ENCODE measurements at regions not wholly inside any gene's neighbourhood (a gene's known extent, or its start where the extent isn't known, plus 50 kb on each side); places are given as distances from the start of the nearest gene placed in this dataset.

DNA sequence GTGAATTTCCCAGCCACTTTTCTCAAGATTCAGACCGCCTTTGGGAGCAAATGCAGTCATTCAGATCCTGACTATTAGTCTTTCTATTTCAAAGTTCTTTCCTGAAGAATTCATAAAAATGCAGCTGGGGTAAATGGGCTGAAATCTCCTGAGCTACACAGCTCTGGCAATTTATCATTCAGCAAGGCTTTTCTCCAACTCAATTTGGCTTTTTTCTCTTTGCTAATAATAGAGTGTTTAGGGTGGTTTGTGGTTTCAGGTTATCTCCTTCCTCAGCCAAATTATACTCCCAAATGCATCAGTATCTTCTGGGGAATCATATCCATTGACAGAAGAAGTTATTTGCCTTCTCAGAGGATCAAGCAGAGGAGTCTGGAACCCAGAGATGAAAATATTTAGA is 282.4 kb upstream of the SLC14A2 start:
- no peak overlapping the region for H3K4me3 ChIP-seq (ENCODE audit: control insufficient read depth in 2 of 3, extremely low read depth in 1 of 3, insufficient read depth in 2 of 3, low read depth in 1 of 3, low read length in 3 of 3)
- H3K27ac ChIP-seq (ENCODE audit: control insufficient read depth, insufficient read depth, low read length), result no peak overlapping the region
- H3K36me3 ChIP-seq (ENCODE audit: control insufficient read depth in 2 of 2, extremely low read depth in 1 of 2, insufficient read depth in 2 of 2, low read length in 2 of 2), result no peaks in the 10 kb centered on the region
- H3K9ac ChIP-seq (ENCODE audit: control insufficient read depth, extremely low read depth, insufficient read depth, low read length), result no peak overlapping the region
- H3K4me1 ChIP-seq (ENCODE audit: control insufficient read depth, extremely low read depth, insufficient read depth, low read length), result peaks cover 21% of the 10 kb centered on the region
- H4K20me1 ChIP-seq (ENCODE audit: control insufficient read depth, extremely low read depth, insufficient read depth, low read length), result no peaks in the 10 kb centered on the region
- H2AFZ ChIP-seq (ENCODE audit: control insufficient read depth, low read length), result no peak overlapping the region
- dilution Hi-C loops (cut with MboI; ENCODE audit: extremely low pct_ligation_motif_present, low sequenced_read_pairs), result no loop called here
- H3K4me2 ChIP-seq (ENCODE audit: control insufficient read depth, extremely low read depth, insufficient read depth, low read depth, low read length), result no peak overlapping the region
- no peaks in the 10 kb centered on the region for H3K9me1 ChIP-seq (ENCODE audit: control insufficient read depth, extremely low read depth, insufficient read depth, low read length)
- DNase-seq (ENCODE audit: low read depth, low spot score) (no peak), FAIRE-seq (peak; percentile 26)
- H3K9me3 ChIP-seq (ENCODE audit: control insufficient read depth, low read depth, low read length), result no peaks in the 10 kb centered on the region
- no peaks in the 10 kb centered on the region for H3K27me3 ChIP-seq (ENCODE audit: control insufficient read depth, extremely low read depth, insufficient read depth, low read length)
- no peaks in the 10 kb centered on the region for H3K79me2 ChIP-seq (ENCODE audit: control insufficient read depth, insufficient read depth, low read length)
- no peak for TF ChIP-seq CTCF (optimal IDR thresholded peaks at IDR 0.05 in 1 of 3, IDR thresholded peaks at IDR 0.05 in 1 of 3, conservative IDR thresholded peaks at IDR 0.05 in 1 of 3; ENCODE audit: extremely low read depth in 1 of 3, insufficient read depth in 2 of 3, low read length in 3 of 3)
- TF ChIP-seq EZH2 (IDR thresholded peaks at IDR 0.05; ENCODE audit: low read length), result no peak

DNA sequence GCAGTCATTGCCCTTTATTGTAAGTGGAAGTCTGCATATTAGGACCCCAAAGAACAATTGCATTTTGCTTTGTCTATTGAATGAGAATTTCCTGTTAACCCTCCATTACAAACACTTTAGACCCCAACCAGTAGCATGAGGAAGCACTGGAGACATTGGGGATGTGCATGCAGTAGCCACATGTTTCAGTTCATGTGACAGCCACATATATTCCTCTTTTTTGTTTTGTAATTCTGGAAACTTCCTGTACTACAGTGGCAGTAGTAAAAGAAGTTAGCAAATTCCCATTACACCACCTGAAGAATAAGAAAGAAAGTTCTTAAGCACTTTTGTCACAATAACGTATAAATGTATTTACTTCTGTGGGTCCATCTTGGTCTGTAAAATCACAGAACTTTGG is 281.1 kb upstream of the SLC14A2 start:
- Histone ChIP-seq H3K9me1 (ENCODE audit: control insufficient read depth, extremely low read depth, insufficient read depth, low read length) (no peaks in the 10 kb centered on the region), H3K4me3 (ENCODE audit: control insufficient read depth in 2 of 3, extremely low read depth in 1 of 3, insufficient read depth in 2 of 3, low read depth in 1 of 3, low read length in 3 of 3) (no peak overlapping the region), H3K9me3 (ENCODE audit: control insufficient read depth, low read depth, low read length) (no peaks in the 10 kb centered on the region), H2AFZ (ENCODE audit: control insufficient read depth, low read length) (no peak overlapping the region), H3K79me2 (ENCODE audit: control insufficient read depth, insufficient read depth, low read length) (no peaks in the 10 kb centered on the region), H3K9ac (ENCODE audit: control insufficient read depth, extremely low read depth, insufficient read depth, low read length) (no peak overlapping the region), H3K27me3 (ENCODE audit: control insufficient read depth, extremely low read depth, insufficient read depth, low read length) (no peaks in the 10 kb centered on the region), H3K27ac (ENCODE audit: control insufficient read depth, insufficient read depth, low read length) (no peak overlapping the region), H3K36me3 (ENCODE audit: control insufficient read depth in 2 of 2, extremely low read depth in 1 of 2, insufficient read depth in 2 of 2, low read length in 2 of 2) (no peaks in the 10 kb centered on the region), H3K4me2 (ENCODE audit: control insufficient read depth, extremely low read depth, insufficient read depth, low read depth, low read length) (no peak overlapping the region), H4K20me1 (ENCODE audit: control insufficient read depth, extremely low read depth, insufficient read depth, low read length) (no peaks in the 10 kb centered on the region), H3K4me1 (ENCODE audit: control insufficient read depth, extremely low read depth, insufficient read depth, low read length) (peaks cover 21% of the 10 kb centered on the region)
- FAIRE-seq (no peak), DNase-seq (ENCODE audit: low read depth, low spot score) (no peak)
- no peak for TF ChIP-seq CTCF (optimal IDR thresholded peaks at IDR 0.05 in 1 of 3, IDR thresholded peaks at IDR 0.05 in 1 of 3, conservative IDR thresholded peaks at IDR 0.05 in 1 of 3; ENCODE audit: extremely low read depth in 1 of 3, insufficient read depth in 2 of 3, low read length in 3 of 3)
- no peak for TF ChIP-seq EZH2 (IDR thresholded peaks at IDR 0.05; ENCODE audit: low read length)
- dilution Hi-C loops (cut with MboI; ENCODE audit: extremely low pct_ligation_motif_present, low sequenced_read_pairs), result no loop called here
